Activated T-cell treated with anti-CD3 and anti-CD28 coated beads, Interleukin-2, amount 50 U/mL, for 4 hours (primary cell): ENCODE measurements at regions not wholly inside any gene's neighbourhood (a gene's known extent, or its start where the extent isn't known, plus 50 kb on each side); places are given as distances from the start of the nearest gene placed in this dataset.

Experiments
- ATAC-seq, 2 donors: fragments of 200-7000 bp; cut with Tn5 transposase; one replicate each; pipeline ENCODE4 v1.10.0; 2021
- DNase-seq: peaks from one replicate; pipeline ENCODE4 v3.0.0-alpha.2; 2020
- H3K27me3 Mint-ChIP-seq: one replicate; pipeline ENCODE4 v1.8.0; 2021; ENCODE audit warnings: low read depth, mixed read lengths
- H3K36me3 Mint-ChIP-seq: one replicate; pipeline ENCODE4 v1.8.0; 2022; ENCODE audit warnings: mixed read lengths; ENCODE audit not compliant: insufficient read depth
- H3K4me1 Mint-ChIP-seq: one replicate; pipeline ENCODE4 v1.8.0; 2021; ENCODE audit warnings: low read depth, mixed read lengths
- H3K4me3 Mint-ChIP-seq: one replicate; pipeline ENCODE4 v1.8.0; 2021; ENCODE audit warnings: mild to moderate bottlenecking, moderate library complexity, mixed read lengths
- H3K9me3 Mint-ChIP-seq: one replicate; pipeline ENCODE4 v1.8.0; 2021; ENCODE audit warnings: mixed read lengths

DNA sequence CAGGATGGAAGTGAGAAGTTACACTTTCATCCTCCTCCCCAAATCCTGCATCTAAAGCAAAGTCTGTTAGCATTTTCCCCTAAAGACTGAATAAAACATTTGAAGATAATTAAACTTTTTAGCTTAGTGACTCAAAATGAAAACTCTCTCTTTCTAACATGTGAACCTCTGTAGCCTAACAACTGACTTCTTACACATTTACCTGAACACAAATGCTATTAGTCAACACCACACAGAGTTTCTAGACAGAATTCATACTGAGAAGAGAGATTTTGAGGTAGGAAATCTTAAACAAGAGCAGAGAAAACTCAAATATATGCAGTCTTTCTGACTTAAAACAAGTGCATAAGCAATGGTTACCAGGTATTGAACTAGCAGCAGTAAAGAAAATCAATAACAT lies 149.9 kb upstream of the SMLR1 start:
- H3K27me3 Mint-ChIP-seq = no peaks in the 10 kb centered on the region
- DNase-seq = no peak
- H3K4me3 Mint-ChIP-seq = no peak overlapping the region
- peaks cover 6% of the 10 kb centered on the region for H3K4me1 Mint-ChIP-seq
- peaks cover 2% of the 10 kb centered on the region for H3K36me3 Mint-ChIP-seq
- peaks cover 20% of the 10 kb centered on the region for H3K9me3 Mint-ChIP-seq
- ATAC-seq = no peak

DNA sequence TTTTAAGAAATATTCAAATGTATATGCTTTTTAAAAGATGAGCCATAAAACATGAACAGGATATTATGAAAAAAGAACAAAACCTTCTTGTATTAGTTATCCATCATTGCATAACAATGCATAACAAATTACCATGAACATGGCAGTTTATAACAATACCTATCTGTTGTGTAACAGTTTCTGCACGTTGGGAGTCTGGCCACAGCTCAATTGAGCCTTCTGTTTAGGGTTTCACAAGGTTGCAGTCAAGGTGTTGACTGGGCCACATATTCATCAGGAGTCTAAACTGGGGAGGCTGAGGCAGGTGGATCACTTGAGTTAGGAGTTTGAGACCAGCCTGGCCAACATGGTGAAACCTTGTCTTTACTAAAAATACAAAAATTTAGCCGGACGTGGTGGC lies 149.4 kb upstream of the SMLR1 start:
- no peak for ATAC-seq
- DNase-seq = no peak
- Mint-ChIP-seq H3K27me3 (no peaks in the 10 kb centered on the region), H3K4me1 (peaks cover 6% of the 10 kb centered on the region), H3K9me3 (peaks cover 20% of the 10 kb centered on the region), H3K36me3 (peaks cover 2% of the 10 kb centered on the region), H3K4me3 (no peak overlapping the region)

DNA sequence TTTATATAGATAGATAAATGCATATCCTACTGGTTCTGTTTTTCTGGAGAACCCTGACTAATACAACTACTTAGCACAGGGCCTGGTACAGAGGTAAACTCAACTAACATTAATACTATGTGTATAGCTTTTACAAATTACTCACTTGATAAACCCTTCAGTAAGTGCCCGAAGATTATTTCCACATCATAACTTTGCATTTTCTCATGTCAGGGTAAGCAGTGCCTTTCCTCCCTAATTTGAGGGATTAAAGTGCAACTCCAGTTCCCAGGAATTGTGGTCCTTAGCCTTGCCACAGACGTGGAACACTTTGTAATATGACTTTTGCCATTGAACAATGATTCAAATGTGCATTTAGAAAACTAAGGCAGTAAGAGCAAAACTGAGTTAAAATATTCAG lies 147.5 kb upstream of the SMLR1 start:
- Mint-ChIP-seq H3K4me3 (no peak overlapping the region), H3K4me1 (peaks cover 6% of the 10 kb centered on the region), H3K9me3 (peaks cover 20% of the 10 kb centered on the region), H3K27me3 (no peaks in the 10 kb centered on the region), H3K36me3 (peaks cover 2% of the 10 kb centered on the region)
- no peak for ATAC-seq
- DNase-seq = no peak

DNA sequence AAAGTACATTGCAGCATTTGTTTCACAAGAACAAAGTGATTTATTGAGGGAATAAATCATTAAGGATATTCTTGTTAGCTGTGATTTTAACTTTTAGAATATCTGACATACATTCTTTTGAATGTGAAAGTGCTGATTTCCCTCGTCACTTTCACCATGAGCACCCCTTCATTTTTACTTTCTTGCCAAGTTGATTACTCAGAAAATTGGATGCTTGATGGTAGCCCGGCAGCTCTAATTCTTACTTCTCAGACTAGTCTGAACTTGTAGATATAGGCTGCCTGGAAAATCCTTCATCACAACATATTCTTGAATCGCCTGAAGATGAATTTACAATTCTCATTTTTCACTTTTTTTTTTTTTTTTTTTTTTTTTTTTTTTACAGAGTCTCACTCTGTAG lies 147.1 kb upstream of the SMLR1 start:
- peaks cover 20% of the 10 kb centered on the region for H3K9me3 Mint-ChIP-seq
- ATAC-seq (no peak), DNase-seq (no peak)
- H3K4me1 Mint-ChIP-seq = peaks cover 4% of the 10 kb centered on the region
- no peaks in the 10 kb centered on the region for H3K27me3 Mint-ChIP-seq
- no peak overlapping the region for H3K4me3 Mint-ChIP-seq
- H3K36me3 Mint-ChIP-seq = peaks cover 2% of the 10 kb centered on the region

DNA sequence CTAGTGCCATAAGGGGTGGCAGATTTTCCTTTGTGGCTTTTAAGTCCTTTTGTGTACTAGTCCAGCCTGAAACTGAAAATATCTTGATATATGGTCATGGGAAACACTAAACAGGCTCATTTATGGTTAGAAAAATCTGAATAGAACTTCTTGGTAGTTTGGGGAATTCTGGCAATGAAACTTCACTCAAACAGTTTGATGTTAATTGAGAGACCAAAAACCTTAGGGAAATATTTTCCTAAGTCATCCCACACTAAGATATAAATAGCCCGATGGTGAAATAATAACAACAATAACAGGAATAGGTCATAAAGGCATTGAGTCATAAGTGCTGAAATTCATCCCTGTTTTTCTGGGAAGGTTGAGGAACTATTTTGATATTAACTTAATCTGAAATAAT lies 146.2 kb upstream of the SMLR1 start:
- ATAC-seq = no peak
- Mint-ChIP-seq H3K27me3 (no peaks in the 10 kb centered on the region), H3K4me3 (no peak overlapping the region), H3K36me3 (peaks cover 2% of the 10 kb centered on the region), H3K4me1 (peaks cover 3% of the 10 kb centered on the region), H3K9me3 (peaks cover 20% of the 10 kb centered on the region)
- DNase-seq = no peak

DNA sequence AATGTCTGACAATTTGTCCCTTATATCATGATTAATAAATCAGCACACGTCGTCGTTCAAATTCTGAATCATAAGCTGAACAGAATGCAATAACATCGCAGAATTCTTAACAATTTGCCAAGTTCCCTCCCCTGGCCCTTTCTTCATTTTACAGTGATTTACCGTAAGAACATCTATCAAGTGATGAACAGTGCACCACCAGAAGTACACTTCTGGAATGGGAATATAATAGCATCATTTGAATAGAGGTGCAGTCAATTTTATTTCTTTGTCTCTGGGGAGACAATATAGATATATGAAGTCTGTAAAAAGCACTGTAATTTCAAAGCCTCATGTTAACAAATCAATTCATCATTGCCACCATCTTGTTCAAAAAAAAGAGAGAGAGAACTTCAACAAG lies 145.1 kb upstream of the SMLR1 start:
- ATAC-seq (no peak), DNase-seq (no peak)
- peaks cover 16% of the 10 kb centered on the region for H3K9me3 Mint-ChIP-seq
- H3K27me3 Mint-ChIP-seq = no peaks in the 10 kb centered on the region
- no peak overlapping the region for H3K4me3 Mint-ChIP-seq
- peaks cover 2% of the 10 kb centered on the region for H3K36me3 Mint-ChIP-seq
- no peaks in the 10 kb centered on the region for H3K4me1 Mint-ChIP-seq

DNA sequence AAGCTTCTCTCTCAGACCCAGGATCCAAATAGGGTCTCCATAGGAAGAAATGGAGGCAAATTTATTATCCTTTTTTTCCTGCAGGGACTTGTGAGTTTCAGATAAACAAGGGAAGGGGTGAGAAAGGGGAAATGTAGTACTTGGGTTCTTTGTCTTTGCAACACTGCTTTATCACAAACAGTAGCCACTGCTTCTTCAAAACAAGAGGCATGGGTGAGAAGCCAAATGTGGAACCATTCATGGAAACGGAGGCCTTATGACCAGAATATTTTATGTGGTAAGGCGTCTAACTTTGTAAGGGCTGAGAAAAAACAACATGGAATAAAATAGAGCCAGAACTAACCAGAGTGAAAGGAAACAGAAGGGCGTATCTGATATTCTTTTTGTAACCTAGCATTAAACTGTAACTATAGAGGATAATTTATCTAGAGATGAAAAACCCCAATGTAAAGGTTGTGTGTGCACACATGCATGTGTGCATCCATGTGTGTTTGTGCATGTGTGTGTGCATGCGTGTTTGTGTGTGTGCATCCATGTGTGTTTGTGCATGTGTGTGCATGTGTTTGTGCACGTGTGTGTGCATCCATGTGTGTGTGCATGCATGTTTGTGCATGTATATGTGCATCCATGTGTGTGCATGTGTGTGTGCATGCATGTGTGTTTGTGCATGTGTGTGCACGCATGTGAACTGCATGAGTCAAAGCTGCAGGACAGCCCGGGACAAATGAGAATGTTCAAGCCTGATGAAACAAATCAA lies 143.3 kb upstream of the SMLR1 start:
- ATAC-seq (no peak), DNase-seq (no peak)
- H3K9me3 Mint-ChIP-seq = no peaks in the 10 kb centered on the region
- H3K36me3 Mint-ChIP-seq = no peaks in the 10 kb centered on the region
- H3K4me1 Mint-ChIP-seq = no peaks in the 10 kb centered on the region
- no peak overlapping the region for H3K4me3 Mint-ChIP-seq
- H3K27me3 Mint-ChIP-seq = no peaks in the 10 kb centered on the region

DNA sequence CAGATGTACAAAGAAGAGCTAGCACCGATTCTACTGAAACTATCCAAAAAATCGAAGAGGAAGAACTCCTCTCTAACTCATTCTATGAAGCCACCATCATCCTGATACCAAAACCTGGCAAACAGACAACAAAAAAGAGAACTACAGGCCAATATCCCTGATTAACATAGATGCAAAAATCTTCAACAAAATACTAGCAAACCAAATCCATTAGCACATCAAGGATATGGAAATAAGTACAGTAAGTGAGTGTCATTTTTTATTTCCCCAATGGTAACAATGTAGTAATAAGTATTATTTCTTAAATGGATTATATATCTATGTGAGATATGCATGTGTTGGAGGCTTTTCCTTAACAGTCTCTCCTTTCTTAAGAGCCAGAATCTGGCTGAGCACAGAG lies 134.5 kb upstream of the SMLR1 start:
- Mint-ChIP-seq H3K36me3 (no peaks in the 10 kb centered on the region), H3K9me3 (peaks cover 3% of the 10 kb centered on the region), H3K27me3 (no peaks in the 10 kb centered on the region), H3K4me3 (no peak overlapping the region), H3K4me1 (peaks cover 34% of the 10 kb centered on the region)
- ATAC-seq = no peak
- DNase-seq = no peak

DNA sequence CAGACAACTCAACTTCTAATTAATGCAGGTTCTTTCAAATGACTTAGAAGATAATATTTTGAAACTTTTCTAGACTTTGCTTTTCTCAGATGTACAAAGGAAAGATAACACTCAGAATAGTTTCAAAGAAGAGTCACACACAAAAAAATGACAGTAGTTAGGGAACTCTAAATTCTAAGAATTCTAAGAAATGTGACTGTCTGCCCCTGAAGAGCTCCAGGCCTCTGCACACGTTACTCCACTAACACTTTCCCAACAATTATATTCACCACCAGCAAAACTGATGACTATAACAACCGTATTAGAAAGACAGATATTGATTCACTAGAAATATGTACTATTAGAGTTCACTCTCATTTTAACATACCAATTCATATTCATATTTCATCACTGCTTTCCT lies 133.3 kb upstream of the SMLR1 start:
- no peaks in the 10 kb centered on the region for H3K36me3 Mint-ChIP-seq
- peaks cover 37% of the 10 kb centered on the region for H3K4me1 Mint-ChIP-seq
- peaks cover 3% of the 10 kb centered on the region for H3K9me3 Mint-ChIP-seq
- DNase-seq = no peak
- peak in 1 of 2 donors; percentile 38 for ATAC-seq
- no peaks in the 10 kb centered on the region for H3K27me3 Mint-ChIP-seq
- H3K4me3 Mint-ChIP-seq = no peak overlapping the region

DNA sequence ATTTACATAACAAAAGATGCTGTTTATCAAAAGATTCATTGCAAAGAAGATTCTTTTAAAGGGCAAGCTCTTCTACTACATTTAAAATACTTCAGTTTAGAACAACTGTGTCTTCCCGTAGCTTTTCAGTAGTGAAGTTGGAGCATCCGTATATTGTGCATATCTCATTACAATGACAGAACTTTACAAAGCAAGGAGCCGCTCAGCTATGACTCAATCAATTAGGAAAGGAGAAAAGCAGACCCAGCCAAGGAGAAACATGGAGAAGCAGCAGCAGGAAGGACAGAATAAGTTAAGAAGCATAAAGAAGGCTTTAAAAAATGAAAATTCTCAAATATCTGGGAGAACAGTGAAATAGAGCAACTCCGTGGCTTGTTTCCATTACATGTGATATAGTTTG lies 132.6 kb upstream of the SMLR1 start:
- H3K9me3 Mint-ChIP-seq = peaks cover 3% of the 10 kb centered on the region
- no peaks in the 10 kb centered on the region for H3K27me3 Mint-ChIP-seq
- H3K4me3 Mint-ChIP-seq = no peak overlapping the region
- ATAC-seq = no peak
- H3K4me1 Mint-ChIP-seq = peaks cover 37% of the 10 kb centered on the region
- H3K36me3 Mint-ChIP-seq = no peaks in the 10 kb centered on the region
- DNase-seq = no peak

DNA sequence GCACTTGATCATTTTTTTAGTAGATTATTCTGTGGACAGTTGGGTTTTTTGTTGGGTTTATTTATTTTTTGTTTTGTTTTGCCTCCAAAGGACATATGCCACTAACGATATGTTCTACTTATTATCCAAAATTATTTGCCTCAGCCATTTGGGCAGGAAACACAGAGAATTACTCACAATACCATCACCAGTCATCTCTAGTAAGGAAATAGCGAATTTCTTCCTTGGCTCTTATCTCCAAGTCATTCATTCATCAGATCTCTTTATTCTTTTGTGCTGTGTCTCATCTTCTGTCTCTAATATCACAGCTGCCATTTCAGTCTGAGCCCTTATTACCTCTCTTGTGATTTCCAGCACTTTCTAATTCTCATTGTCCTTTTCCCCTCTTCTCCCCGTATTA lies 130.4 kb upstream of the SMLR1 start:
- ATAC-seq (no peak), DNase-seq (no peak)
- Mint-ChIP-seq H3K27me3 (no peaks in the 10 kb centered on the region), H3K4me3 (no peak overlapping the region), H3K4me1 (peaks cover 46% of the 10 kb centered on the region), H3K36me3 (no peaks in the 10 kb centered on the region), H3K9me3 (peaks cover 3% of the 10 kb centered on the region)

DNA sequence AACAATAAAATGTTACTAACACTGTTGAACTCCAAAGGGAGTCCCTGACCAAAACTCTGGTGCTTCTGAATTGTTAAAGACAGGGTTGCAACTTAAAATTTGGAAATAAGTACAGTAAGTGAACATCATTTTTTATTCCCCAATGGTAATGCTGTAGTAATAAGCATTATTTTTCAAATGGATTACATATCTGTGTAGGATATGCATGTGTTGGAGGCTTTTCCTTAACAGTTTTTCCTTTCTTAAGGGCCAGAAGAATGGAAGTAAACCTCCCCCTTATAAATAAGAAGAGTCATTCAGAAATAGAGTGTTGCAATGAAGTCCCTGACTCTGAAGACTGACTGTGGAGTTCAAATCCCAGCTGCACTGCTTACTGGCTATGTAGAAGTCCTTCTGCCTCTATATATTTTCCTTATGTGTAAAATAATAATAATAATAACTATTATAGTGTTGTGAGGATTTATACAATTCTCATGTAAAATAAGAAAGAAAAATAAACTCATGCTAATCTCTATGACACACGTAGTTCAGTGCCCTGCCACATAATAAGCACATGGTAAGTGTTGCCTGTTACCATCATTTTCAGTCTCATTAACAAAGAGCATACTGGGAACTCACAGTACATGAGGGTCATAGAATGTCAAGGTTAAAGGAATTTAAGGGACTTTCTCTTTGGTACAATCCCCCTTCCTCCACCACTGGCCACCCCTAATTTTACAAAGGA lies 129.8 kb upstream of the SMLR1 start:
- DNase-seq (no peak), ATAC-seq (peak; percentile 20 to 33)
- peaks cover 47% of the 10 kb centered on the region for H3K4me1 Mint-ChIP-seq
- H3K36me3 Mint-ChIP-seq = no peaks in the 10 kb centered on the region
- peak overlapping the region; percentile 61 for H3K4me3 Mint-ChIP-seq
- peaks cover 3% of the 10 kb centered on the region for H3K9me3 Mint-ChIP-seq
- no peaks in the 10 kb centered on the region for H3K27me3 Mint-ChIP-seq

DNA sequence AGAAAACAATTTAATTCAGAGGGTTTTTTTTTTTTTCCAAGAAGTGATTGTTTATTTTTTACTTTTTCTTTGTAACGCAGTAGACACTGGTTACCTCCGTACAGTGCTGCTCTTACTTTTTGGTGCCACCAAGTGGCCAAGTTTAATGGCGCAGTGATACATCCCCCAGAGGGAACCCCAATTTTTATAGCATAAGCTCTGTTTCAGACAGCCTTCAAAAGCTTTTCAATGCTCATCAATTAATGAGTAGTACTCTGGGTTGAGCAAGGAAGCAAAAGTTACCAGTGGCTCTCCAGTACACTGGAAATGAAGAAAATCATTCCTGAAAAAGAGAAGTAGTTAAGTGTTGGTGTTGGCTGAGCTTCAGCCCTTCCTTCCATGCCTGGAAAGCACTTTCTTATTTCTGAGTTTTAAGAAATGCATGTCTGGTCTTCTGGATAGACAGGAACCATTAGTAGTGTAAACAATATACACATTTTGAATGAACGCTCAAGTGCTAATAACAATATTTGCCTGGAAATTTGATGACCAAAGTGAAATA lies 129.1 kb upstream of the SMLR1 start:
- Mint-ChIP-seq H3K9me3 (peaks cover 3% of the 10 kb centered on the region), H3K4me1 (peaks cover 44% of the 10 kb centered on the region), H3K36me3 (peaks cover 1% of the 10 kb centered on the region), H3K27me3 (no peaks in the 10 kb centered on the region), H3K4me3 (peak overlapping the region; percentile 61)
- ATAC-seq (peak; percentile 91 to 95), DNase-seq (peak; percentile 48)

DNA sequence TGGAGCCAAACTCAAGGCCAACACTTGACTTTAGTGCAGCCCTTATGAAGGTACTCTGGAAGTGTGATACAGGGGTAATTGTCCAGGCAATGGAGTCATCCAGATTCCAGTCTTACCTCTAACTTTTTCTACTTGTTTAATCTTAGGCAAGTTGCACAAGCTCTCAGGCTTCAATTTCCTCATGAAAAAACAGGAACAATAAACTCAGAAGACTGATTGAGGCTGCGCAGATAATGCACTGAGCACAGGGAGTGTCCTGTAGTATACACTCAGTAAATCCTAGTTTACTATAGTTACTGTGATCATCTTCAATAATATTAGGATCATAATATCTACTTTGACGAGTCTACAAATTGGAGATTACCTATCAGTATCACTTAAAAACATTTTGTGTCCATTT lies 127.5 kb upstream of the SMLR1 start:
- Mint-ChIP-seq H3K9me3 (peaks cover 3% of the 10 kb centered on the region), H3K4me3 (no peak overlapping the region), H3K4me1 (peaks cover 31% of the 10 kb centered on the region), H3K27me3 (no peaks in the 10 kb centered on the region), H3K36me3 (peaks cover 1% of the 10 kb centered on the region)
- no peak for DNase-seq
- no peak for ATAC-seq

DNA sequence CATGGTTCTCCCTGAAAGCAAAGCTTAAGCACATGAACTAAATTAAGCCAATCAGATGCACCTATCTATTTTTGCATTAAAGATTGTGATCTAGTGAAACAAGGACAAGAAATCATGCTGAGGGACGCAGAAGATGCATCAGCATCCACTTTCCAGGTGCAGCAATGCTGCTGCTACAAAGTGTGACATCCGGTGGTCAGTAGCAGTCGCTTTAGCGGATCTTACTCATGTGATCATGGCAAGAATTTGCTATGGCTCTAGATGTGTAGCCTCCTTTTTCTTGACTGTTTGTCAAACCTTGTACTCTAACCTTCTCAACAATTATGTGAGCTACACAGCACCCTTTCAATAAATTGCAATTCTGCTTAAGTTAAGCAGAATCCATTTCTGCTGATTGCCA lies 126.8 kb upstream of the SMLR1 start:
- H3K9me3 Mint-ChIP-seq = no peaks in the 10 kb centered on the region
- no peak overlapping the region for H3K4me3 Mint-ChIP-seq
- ATAC-seq (no peak), DNase-seq (no peak)
- H3K4me1 Mint-ChIP-seq = peaks cover 29% of the 10 kb centered on the region
- peaks cover 1% of the 10 kb centered on the region for H3K36me3 Mint-ChIP-seq
- H3K27me3 Mint-ChIP-seq = no peaks in the 10 kb centered on the region
